ENCODE measurements at regions not wholly inside any gene's neighbourhood (a gene's known extent, or its start where the extent isn't known, plus 50 kb on each side); places are given as distances from the start of the nearest gene placed in this dataset.

- Histone ChIP-seq H3K4me3 (ENCODE audit: low read depth, low read length) (no peak overlapping the region), H3K4me1 (ENCODE audit: control insufficient read depth, insufficient read depth, low read length) (peaks cover 17% of the 10 kb centered on the region), H3K27me3 (ENCODE audit: control insufficient read depth, insufficient read depth, low read length) (no peaks in the 10 kb centered on the region), H3K36me3 (ENCODE audit: control insufficient read depth, insufficient read depth, low read length) (no peaks in the 10 kb centered on the region), H3K9me3 (ENCODE audit: control insufficient read depth, insufficient read depth, low read length) (no peaks in the 10 kb centered on the region), H3K9ac (ENCODE audit: low read depth, low read length) (no peak overlapping the region)
These were observed 790.6 kb downstream of the MAFB start for GRCh38 chr20:39898467-39898852.

GRCh38 chr20:39897781-39898466, 791.1 kb downstream of the MAFB start:
- H3K4me1 ChIP-seq (ENCODE audit: control insufficient read depth, insufficient read depth, low read length): peaks cover 17% of the 10 kb centered on the region
- no peaks in the 10 kb centered on the region for H3K27me3 ChIP-seq (ENCODE audit: control insufficient read depth, insufficient read depth, low read length)
- no peak overlapping the region for H3K9ac ChIP-seq (ENCODE audit: low read depth, low read length)
- H3K9me3 ChIP-seq (ENCODE audit: control insufficient read depth, insufficient read depth, low read length): no peaks in the 10 kb centered on the region
- H3K4me3 ChIP-seq (ENCODE audit: low read depth, low read length): no peak overlapping the region
- H3K36me3 ChIP-seq (ENCODE audit: control insufficient read depth, insufficient read depth, low read length): no peaks in the 10 kb centered on the region

- H3K4me3 ChIP-seq (ENCODE audit: low read depth, low read length): no peak overlapping the region
- no peaks in the 10 kb centered on the region for H3K36me3 ChIP-seq (ENCODE audit: control insufficient read depth, insufficient read depth, low read length)
- no peaks in the 10 kb centered on the region for H3K9me3 ChIP-seq (ENCODE audit: control insufficient read depth, insufficient read depth, low read length)
- H3K27me3 ChIP-seq (ENCODE audit: control insufficient read depth, insufficient read depth, low read length): no peaks in the 10 kb centered on the region
- H3K9ac ChIP-seq (ENCODE audit: low read depth, low read length): no peak overlapping the region
- H3K4me1 ChIP-seq (ENCODE audit: control insufficient read depth, insufficient read depth, low read length): peaks cover 17% of the 10 kb centered on the region
These were observed 792.0 kb downstream of the MAFB start for GRCh38 chr20:39897058-39897457.

- Histone ChIP-seq H3K9ac (ENCODE audit: low read depth, low read length) (no peak overlapping the region), H3K9me3 (ENCODE audit: control insufficient read depth, insufficient read depth, low read length) (no peaks in the 10 kb centered on the region), H3K27me3 (ENCODE audit: control insufficient read depth, insufficient read depth, low read length) (no peaks in the 10 kb centered on the region), H3K4me1 (ENCODE audit: control insufficient read depth, insufficient read depth, low read length) (peaks cover 2% of the 10 kb centered on the region), H3K36me3 (ENCODE audit: control insufficient read depth, insufficient read depth, low read length) (no peaks in the 10 kb centered on the region), H3K4me3 (ENCODE audit: low read depth, low read length) (no peak overlapping the region)
These were observed 795.0 kb downstream of the MAFB start for GRCh38 chr20:39894067-39894466.

DNA sequence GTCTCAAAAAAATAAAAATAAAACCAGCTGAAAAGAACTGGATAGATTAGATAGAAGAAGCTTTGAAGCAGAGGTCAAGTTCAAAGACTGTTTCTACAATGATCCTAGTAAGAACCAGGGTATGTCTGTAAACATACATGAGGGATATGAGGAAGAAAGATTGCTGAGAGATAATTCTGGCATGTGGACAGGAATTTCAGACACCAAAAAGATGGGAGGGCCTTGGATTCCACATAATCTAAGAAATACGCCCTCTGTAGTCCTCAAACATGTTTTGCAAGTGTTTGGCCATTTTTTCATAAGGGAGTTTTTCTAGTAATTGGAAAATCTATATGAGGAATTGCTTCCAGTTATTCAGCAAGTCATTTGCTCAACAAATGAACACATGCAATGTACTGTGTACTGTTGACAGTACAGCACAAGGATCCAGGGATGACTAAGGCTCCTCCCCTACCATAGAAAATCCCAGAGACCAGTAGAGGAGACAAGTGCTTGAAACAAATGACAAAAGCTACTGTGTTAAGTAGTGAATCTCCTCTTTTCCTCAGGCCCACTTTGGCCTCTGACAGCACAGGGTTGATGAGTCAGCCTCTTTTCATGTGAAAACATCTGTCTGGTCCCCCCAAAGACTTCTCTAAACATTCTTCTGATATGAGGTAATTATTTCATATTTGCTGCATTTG, 795.9 kb downstream of the MAFB start:
- no peaks in the 10 kb centered on the region for H3K27me3 ChIP-seq (ENCODE audit: control insufficient read depth, insufficient read depth, low read length)
- H3K4me1 ChIP-seq (ENCODE audit: control insufficient read depth, insufficient read depth, low read length): no peaks in the 10 kb centered on the region
- H3K36me3 ChIP-seq (ENCODE audit: control insufficient read depth, insufficient read depth, low read length): no peaks in the 10 kb centered on the region
- no peak overlapping the region for H3K4me3 ChIP-seq (ENCODE audit: low read depth, low read length)
- no peak overlapping the region for H3K9ac ChIP-seq (ENCODE audit: low read depth, low read length)
- no peaks in the 10 kb centered on the region for H3K9me3 ChIP-seq (ENCODE audit: control insufficient read depth, insufficient read depth, low read length)

DNA sequence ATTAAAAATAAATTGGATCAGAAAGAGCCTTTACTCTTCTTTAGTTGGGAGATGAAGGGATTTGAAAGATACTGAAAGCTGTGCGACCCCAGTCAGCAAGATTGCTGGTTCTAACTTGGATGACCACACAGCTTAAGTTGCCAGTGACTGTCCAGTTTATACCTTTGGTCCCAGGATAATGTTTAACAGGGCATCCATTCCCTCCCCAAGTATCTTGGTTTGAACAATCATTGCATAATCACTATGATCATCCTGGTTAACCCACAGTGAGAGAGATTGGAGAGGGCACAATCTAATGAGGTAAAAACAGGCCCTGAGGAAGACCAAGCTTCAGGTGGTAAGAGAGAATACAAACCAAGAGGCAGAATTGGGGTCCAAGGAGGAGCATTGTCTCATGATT, 798.3 kb downstream of the MAFB start:
- no peaks in the 10 kb centered on the region for H3K27me3 ChIP-seq (ENCODE audit: control insufficient read depth, insufficient read depth, low read length)
- no peaks in the 10 kb centered on the region for H3K9me3 ChIP-seq (ENCODE audit: control insufficient read depth, insufficient read depth, low read length)
- peaks cover 2% of the 10 kb centered on the region for H3K4me1 ChIP-seq (ENCODE audit: control insufficient read depth, insufficient read depth, low read length)
- H3K9ac ChIP-seq (ENCODE audit: low read depth, low read length): no peak overlapping the region
- no peak overlapping the region for H3K4me3 ChIP-seq (ENCODE audit: low read depth, low read length)
- no peaks in the 10 kb centered on the region for H3K36me3 ChIP-seq (ENCODE audit: control insufficient read depth, insufficient read depth, low read length)

DNA sequence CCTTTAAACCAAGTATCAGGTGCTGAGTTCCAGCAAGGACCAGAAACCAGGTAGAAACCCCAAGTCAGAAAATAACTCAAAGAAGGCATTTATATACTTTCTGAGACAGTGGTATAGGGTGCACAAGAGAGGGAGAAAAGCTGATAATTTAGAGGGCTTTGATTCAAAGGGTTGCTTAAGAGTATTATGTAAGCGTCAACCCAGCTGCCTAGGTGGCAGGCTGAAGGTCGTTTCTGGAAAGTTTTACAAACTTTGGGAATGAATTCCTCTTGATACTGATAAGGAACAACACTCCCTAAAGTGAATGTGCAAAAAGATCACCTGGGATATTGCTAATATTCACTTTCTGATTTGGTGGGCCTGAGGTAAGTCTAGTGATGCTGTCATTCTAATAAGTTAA, 800.7 kb downstream of the MAFB start:
- Histone ChIP-seq H3K4me1 (ENCODE audit: control insufficient read depth, insufficient read depth, low read length) (peaks cover 2% of the 10 kb centered on the region), H3K36me3 (ENCODE audit: control insufficient read depth, insufficient read depth, low read length) (no peaks in the 10 kb centered on the region), H3K9me3 (ENCODE audit: control insufficient read depth, insufficient read depth, low read length) (no peaks in the 10 kb centered on the region), H3K4me3 (ENCODE audit: low read depth, low read length) (no peak overlapping the region), H3K27me3 (ENCODE audit: control insufficient read depth, insufficient read depth, low read length) (no peaks in the 10 kb centered on the region), H3K9ac (ENCODE audit: low read depth, low read length) (no peak overlapping the region)

GRCh38 chr20:39886650-39887190, 802.3 kb downstream of the MAFB start:
- H3K36me3 ChIP-seq (ENCODE audit: control insufficient read depth, insufficient read depth, low read length): no peaks in the 10 kb centered on the region
- no peaks in the 10 kb centered on the region for H3K27me3 ChIP-seq (ENCODE audit: control insufficient read depth, insufficient read depth, low read length)
- H3K9ac ChIP-seq (ENCODE audit: low read depth, low read length): peak overlapping the region; percentile 49
- no peak overlapping the region for H3K4me3 ChIP-seq (ENCODE audit: low read depth, low read length)
- H3K4me1 ChIP-seq (ENCODE audit: control insufficient read depth, insufficient read depth, low read length): peaks cover 2% of the 10 kb centered on the region
- H3K9me3 ChIP-seq (ENCODE audit: control insufficient read depth, insufficient read depth, low read length): no peaks in the 10 kb centered on the region

GRCh38 chr20:39885975-39886649, 802.9 kb downstream of the MAFB start:
- no peaks in the 10 kb centered on the region for H3K9me3 ChIP-seq (ENCODE audit: control insufficient read depth, insufficient read depth, low read length)
- no peak overlapping the region for H3K9ac ChIP-seq (ENCODE audit: low read depth, low read length)

DNA sequence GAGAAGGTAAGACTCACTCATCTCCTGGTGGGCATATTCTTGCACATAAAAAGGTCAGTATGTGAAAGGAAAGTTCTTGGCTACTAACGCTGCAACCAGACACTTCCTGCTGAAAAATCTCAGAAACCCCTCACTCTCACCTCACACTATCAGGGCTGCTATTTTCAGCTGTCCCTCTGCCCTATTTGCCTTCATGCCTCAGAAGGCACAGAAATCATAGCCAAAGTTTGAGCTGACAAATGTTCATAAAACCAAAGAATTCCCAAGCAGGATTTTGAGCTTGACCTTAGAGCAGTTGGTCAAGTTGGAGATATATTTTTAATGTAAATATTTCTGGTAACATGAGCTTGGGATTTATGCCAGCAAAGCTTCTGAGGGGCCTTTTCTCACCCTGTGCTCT, 806.2 kb downstream of the MAFB start:
- Histone ChIP-seq H3K27me3 (ENCODE audit: control insufficient read depth, insufficient read depth, low read length) (no peaks in the 10 kb centered on the region), H3K36me3 (ENCODE audit: control insufficient read depth, insufficient read depth, low read length) (no peaks in the 10 kb centered on the region), H3K9me3 (ENCODE audit: control insufficient read depth, insufficient read depth, low read length) (no peaks in the 10 kb centered on the region), H3K4me3 (ENCODE audit: low read depth, low read length) (no peak overlapping the region), H3K4me1 (ENCODE audit: control insufficient read depth, insufficient read depth, low read length) (peaks cover 7% of the 10 kb centered on the region), H3K9ac (ENCODE audit: low read depth, low read length) (no peak overlapping the region)

More at GRCh38 chr20:39885975-39886649, 802.9 kb downstream of the MAFB start:
- H3K4me3 ChIP-seq (ENCODE audit: low read depth, low read length): no peak overlapping the region
- H3K27me3 ChIP-seq (ENCODE audit: control insufficient read depth, insufficient read depth, low read length): no peaks in the 10 kb centered on the region
- H3K4me1 ChIP-seq (ENCODE audit: control insufficient read depth, insufficient read depth, low read length): peaks cover 2% of the 10 kb centered on the region
- no peaks in the 10 kb centered on the region for H3K36me3 ChIP-seq (ENCODE audit: control insufficient read depth, insufficient read depth, low read length)

GRCh38 chr20:39880890-39881289, 808.1 kb downstream of the MAFB start:
- Histone ChIP-seq H3K9ac (ENCODE audit: low read depth, low read length) (no peak overlapping the region), H3K27me3 (ENCODE audit: control insufficient read depth, insufficient read depth, low read length) (no peaks in the 10 kb centered on the region), H3K4me3 (ENCODE audit: low read depth, low read length) (no peak overlapping the region), H3K4me1 (ENCODE audit: control insufficient read depth, insufficient read depth, low read length) (peaks cover 5% of the 10 kb centered on the region), H3K9me3 (ENCODE audit: control insufficient read depth, insufficient read depth, low read length) (no peaks in the 10 kb centered on the region), H3K36me3 (ENCODE audit: control insufficient read depth, insufficient read depth, low read length) (no peaks in the 10 kb centered on the region)
